GM23248 (cell line): ENCODE measurements at regions not wholly inside any gene's neighbourhood (a gene's known extent, or its start where the extent isn't known, plus 50 kb on each side); places are given as distances from the start of the nearest gene placed in this dataset.

Source experiments
- EZH2 ChIP-seq: fragments of 200-600 bp; sonication (generic); IDR thresholded peaks from 2 replicates; pipeline ENCODE4 v1.6.1; 2018; ENCODE audit warnings: antibody characterized with exemption, mild to moderate bottlenecking; ENCODE audit not compliant: insufficient read depth, poor library complexity, severe bottlenecking
- EZH2phosphoT487 ChIP-seq: fragments of 200-600 bp; sonication (generic); IDR thresholded peaks from 2 replicates; pipeline ENCODE4 v1.6.1; 2018; ENCODE audit warnings: antibody characterized with exemption, moderate library complexity, mild to moderate bottlenecking, low read depth; ENCODE audit not compliant: insufficient read depth

- no peak for TF ChIP-seq EZH2phosphoT487
- TF ChIP-seq EZH2 = no peak
These were observed 109.3 kb upstream of the AFDN start for GRCh38 chr6:167717455-167717854.
